GM10248 (cell line): ENCODE measurements at regions not wholly inside any gene's neighbourhood (a gene's known extent, or its start where the extent isn't known, plus 50 kb on each side); places are given as distances from the start of the nearest gene placed in this dataset.

Source experiments
- CTCF ChIA-PET: fragments of 300-600 bp; sonication (Branson Sonifier 250); formaldehyde crosslinking; extraction: SDS; loops from one replicate; lab custom pipeline; 2021; ENCODE audit warnings: antibody characterized with exemption; lab: Yijun Ruan, JAX
- POLR2A ChIA-PET: fragments of 350-650 bp; sonication (Branson Sonifier 250); formaldehyde crosslinking; extraction: SDS; loops from one replicate; lab custom pipeline; 2020; ENCODE audit warnings: antibody characterized with exemption; lab: Yijun Ruan, JAX
- DNase-seq: peaks from one replicate; pipeline ENCODE4 v3.0.0; 2012; ENCODE audit errors: extremely low spot score
- CTCF ChIP-seq: IDR thresholded peaks from 2 replicates; pipeline ENCODE4 v1.5.1; 2012; ENCODE audit warnings: mild to moderate bottlenecking, low read depth; ENCODE audit errors: extremely low read depth, missing control alignments, control extremely low read depth

GRCh38 chr7:23913016-23913415, 203.0 kb downstream of the STK31 start:
- CTCF ChIA-PET, result no interaction called here
- TF ChIP-seq CTCF, result no peak
- no peak for DNase-seq
- POLR2A ChIA-PET, result no interaction called here

DNA sequence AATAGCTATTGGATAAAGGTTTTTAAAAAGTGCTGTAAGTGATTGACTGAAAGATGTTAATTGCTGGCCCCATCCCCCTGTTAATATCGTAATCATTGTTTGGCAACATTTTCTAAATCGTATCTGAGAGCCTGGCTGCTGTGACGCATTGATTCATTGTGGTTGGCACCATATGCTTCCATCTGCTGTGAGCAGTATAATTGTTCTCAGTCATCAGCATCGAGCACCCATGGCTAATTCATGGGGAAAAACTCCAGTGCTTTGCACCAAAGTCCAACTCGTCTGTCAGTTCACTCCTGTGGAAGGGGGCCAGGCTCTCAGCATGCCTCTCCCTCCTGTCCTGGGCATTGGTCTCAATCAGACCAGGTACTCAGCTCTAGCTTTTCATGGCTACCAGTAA, 205.2 kb downstream of the STK31 start:
- POLR2A ChIA-PET, result no interaction called here
- DNase-seq, result no peak
- CTCF ChIA-PET, result no interaction called here
- TF ChIP-seq CTCF, result no peak

DNA sequence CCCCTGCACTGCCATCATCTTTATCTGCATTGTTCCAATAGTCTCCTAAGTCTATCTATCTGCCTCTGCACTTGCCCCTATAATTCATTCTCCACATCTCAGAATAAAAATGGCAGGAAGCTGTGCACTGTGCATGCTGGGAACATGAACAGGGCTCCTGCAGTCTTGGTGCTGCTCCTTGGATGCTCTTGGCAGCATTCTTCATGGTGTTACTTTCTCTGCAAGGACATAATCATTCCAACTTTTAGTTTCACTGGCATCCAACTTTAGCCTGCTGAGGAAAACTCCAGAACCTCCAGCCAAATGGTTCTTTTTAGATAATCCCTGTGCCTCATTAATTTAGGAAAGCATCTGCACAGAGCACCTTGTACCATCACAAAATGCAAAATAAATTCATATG, 208.3 kb downstream of the STK31 start:
- POLR2A ChIA-PET, result no interaction called here
- no peak for TF ChIP-seq CTCF
- no peak for DNase-seq
- CTCF ChIA-PET, result interaction anchor here (1.5 kb wide), 1 partner anchor 21 kb away, joined by 3 read pairs; no protein-coding TSS in a partner anchor

- POLR2A ChIA-PET, result no interaction called here
- DNase-seq, result no peak
- TF ChIP-seq CTCF, result no peak
- CTCF ChIA-PET, result no interaction called here
These were observed 208.8 kb downstream of the STK31 start for GRCh38 chr7:23918856-23919255.

DNA sequence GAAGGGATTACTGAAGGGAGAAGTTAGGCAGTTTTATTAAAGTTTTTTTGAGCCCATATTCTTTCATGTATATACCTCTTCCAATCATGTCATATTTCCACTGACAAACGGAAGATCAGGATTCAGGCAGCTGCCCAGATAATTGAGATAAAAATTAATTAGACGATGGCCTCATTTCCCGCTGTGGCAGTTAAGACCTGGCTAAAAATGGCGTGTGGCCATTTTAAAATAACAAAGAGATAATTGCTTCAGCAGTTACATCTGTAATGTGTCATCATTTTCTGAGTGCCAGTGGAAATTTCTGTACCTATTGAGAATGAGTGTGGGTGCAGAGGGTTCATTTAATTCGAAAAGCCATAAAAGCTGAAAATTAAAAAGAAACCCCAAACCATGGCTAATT, 215.1 kb downstream of the STK31 start:
- CTCF ChIA-PET, result no interaction called here
- TF ChIP-seq CTCF, result no peak
- DNase-seq, result no peak
- POLR2A ChIA-PET, result no interaction called here

DNA sequence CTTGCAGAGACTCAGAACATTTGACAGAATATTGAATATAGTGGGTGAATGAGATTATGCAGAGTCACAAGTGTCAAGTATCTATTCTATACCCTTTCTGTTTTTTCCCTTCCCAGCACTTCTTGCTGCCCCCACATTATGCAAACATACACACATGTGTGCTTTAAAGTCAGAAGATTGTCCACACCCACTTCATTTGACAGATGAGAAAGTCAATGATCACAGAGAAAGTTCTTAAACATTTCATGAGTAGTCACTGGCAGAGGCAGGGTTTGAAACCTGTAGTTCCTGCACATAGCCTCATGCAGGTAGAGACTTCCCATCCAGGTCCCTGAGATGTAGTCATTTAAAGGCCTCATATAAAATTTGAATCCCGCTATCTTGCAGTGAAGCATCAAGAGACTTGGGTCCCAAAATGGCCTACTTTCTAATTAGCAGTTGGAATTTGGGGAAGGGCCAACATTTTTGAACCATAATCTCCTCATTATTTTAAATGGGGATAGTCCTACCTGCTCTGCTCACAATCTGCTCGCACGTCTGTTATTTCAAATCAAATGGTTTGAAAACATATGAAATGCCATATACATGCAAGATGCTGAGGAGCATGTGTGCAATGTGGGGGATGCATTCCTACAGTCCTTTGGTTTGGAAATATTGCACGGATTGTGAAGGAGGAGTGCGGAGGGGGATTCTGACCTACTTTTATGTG, 217.8 kb downstream of the STK31 start:
- no peak for DNase-seq
- TF ChIP-seq CTCF, result no peak
- CTCF ChIA-PET, result no interaction called here
- POLR2A ChIA-PET, result no interaction called here
